Type B pancreatic cell (in vitro differentiated cells): ENCODE measurements at regions not wholly inside any gene's neighbourhood (a gene's known extent, or its start where the extent isn't known, plus 50 kb on each side); places are given as distances from the start of the nearest gene placed in this dataset.

Source experiments
- DNase-seq: peaks from one replicate; pipeline ENCODE4 v3.0.0; 2021; ENCODE audit warnings: mixed read lengths; ENCODE audit not compliant: unreplicated experiment; ENCODE audit errors: extremely low spot score
- H3K27ac Mint-ChIP-seq: 2 replicates; pipeline ENCODE4 v1.8.0; 2021; ENCODE audit warnings: mild to moderate bottlenecking, mixed read lengths
- H3K27me3 Mint-ChIP-seq: 2 replicates; pipeline ENCODE4 v1.8.0; 2021; ENCODE audit warnings: mixed read lengths
- H3K36me3 Mint-ChIP-seq: 2 replicates; pipeline ENCODE4 v1.8.0; 2021; ENCODE audit warnings: mixed read lengths
- H3K4me1 Mint-ChIP-seq: one replicate; pipeline ENCODE4 v1.8.0; 2021; ENCODE audit warnings: mixed read lengths; ENCODE audit not compliant: unreplicated experiment
- H3K4me3 Mint-ChIP-seq: 2 replicates; pipeline ENCODE4 v1.8.0; 2021; ENCODE audit warnings: mild to moderate bottlenecking, mixed read lengths
- H3K9me3 Mint-ChIP-seq: 2 replicates; pipeline ENCODE4 v1.8.0; 2021; ENCODE audit warnings: mixed read lengths
- TF ChIP-seq, protein P1 (sequence below): fragments of 200-600 bp; sonication (generic); conservative IDR thresholded peaks from 2 replicates; pipeline ENCODE4 v1.5.0; 2021; ENCODE audit warnings: antibody characterized with exemption, mild to moderate bottlenecking

DNA sequence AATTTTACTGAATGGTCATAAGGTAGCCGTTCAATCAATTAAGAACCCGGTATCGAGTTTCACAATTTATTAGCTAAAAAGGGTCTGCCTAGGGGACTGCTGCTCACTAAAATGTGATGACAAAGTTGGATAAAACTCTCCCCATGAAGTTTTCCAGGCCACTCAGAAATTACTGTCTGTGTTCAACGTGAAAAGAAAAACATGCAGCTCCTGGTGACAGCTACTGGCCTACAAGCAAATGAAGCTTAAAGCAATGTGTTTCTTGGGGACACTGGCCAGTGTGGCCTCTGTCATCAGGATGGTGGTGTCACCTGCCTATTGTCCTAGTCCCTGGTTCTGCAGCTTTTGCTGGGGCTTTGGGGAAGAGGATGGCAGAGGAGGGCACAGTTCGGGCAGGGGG is 222.6 kb downstream of the WDR11 start:
- Mint-ChIP-seq H3K4me3 (no peak overlapping the region), H3K36me3 (peaks cover 3% of the 10 kb centered on the region), H3K9me3 (peaks cover 3% of the 10 kb centered on the region), H3K27ac (no peak overlapping the region), H3K4me1 (peaks cover 46% of the 10 kb centered on the region), H3K27me3 (no peaks in the 10 kb centered on the region)
- no peak for DNase-seq
- TF ChIP-seq, protein P1, sequence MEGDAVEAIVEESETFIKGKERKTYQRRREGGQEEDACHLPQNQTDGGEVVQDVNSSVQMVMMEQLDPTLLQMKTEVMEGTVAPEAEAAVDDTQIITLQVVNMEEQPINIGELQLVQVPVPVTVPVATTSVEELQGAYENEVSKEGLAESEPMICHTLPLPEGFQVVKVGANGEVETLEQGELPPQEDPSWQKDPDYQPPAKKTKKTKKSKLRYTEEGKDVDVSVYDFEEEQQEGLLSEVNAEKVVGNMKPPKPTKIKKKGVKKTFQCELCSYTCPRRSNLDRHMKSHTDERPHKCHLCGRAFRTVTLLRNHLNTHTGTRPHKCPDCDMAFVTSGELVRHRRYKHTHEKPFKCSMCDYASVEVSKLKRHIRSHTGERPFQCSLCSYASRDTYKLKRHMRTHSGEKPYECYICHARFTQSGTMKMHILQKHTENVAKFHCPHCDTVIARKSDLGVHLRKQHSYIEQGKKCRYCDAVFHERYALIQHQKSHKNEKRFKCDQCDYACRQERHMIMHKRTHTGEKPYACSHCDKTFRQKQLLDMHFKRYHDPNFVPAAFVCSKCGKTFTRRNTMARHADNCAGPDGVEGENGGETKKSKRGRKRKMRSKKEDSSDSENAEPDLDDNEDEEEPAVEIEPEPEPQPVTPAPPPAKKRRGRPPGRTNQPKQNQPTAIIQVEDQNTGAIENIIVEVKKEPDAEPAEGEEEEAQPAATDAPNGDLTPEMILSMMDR = no peak

DNA sequence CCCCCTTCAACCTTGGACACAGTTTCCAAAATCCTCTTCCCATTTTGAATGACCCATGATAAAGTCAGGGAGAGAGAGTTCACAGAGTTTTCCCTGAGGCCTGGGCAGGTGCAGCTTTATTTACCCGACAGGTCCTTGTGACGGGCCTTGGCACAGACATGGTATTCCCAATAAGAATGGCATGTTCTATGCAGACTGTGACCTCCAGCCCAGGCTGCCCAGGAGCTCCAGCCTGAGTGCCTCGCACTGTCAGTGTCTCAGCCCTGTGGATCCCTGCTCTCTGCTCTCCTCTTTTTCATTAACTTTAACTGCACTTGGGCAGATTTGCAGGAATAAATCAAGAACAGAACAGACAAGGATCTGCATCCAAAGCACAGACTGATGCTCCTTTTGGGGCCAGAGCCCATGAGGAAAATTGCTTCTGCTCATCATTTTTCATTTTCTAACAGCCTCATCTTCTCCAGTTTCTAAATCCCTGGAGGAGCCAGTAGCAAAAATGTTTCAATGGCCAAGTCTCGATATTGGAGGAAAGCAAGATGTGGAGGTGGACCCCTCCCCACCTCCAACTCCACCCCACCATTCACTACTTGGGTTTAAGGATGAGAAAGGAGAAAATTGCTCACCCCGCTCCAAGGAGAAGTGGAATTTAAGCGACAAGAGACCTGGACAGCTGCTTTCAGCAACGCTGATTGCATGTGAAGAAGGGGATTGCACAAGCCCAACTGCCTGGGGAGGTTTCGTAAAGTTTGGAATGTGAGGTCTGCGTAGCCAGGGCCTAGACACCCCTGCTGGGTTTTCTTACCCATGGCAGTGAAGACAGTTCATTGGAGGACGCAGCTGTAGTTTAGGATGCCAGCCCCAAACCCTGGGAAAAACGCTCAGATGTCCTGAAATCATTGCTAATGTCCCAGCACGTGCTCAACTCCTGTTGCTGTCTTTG is 225.9 kb downstream of the WDR11 start:
- DNase-seq = peak; percentile 55
- TF ChIP-seq, protein P1 = no peak
- Mint-ChIP-seq H3K9me3 (no peaks in the 10 kb centered on the region), H3K27me3 (no peaks in the 10 kb centered on the region), H3K36me3 (no peaks in the 10 kb centered on the region), H3K4me1 (peaks cover 50% of the 10 kb centered on the region), H3K4me3 (peak overlapping the region; percentile 15), H3K27ac (peak overlapping the region; percentile 59)

DNA sequence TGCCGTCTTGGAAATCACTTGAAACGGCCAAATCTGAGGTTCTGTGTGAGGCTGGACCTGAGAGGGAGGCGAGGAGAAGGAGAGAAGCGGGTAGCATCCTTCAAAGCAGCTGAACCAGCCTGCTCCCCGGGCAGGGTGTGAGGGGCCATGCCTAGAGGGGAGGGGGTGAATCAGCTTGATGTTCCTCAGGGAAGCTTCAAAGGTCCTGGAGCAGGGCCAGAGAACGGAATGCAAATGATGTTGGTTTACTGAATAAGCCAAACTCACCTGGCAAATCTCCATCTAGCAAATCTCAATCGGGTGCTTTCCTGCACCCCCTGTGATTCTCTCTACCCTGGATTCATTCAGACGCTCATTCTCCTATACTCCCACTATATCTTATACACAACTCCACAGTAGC is 226.9 kb downstream of the WDR11 start:
- peak overlapping the region; percentile 59 for H3K4me3 Mint-ChIP-seq
- no peaks in the 10 kb centered on the region for H3K27me3 Mint-ChIP-seq
- peaks cover 52% of the 10 kb centered on the region for H3K4me1 Mint-ChIP-seq
- H3K36me3 Mint-ChIP-seq = no peaks in the 10 kb centered on the region
- DNase-seq = peak; percentile 45
- H3K9me3 Mint-ChIP-seq = no peaks in the 10 kb centered on the region
- TF ChIP-seq, protein P1 = no peak
- H3K27ac Mint-ChIP-seq = peak overlapping the region; percentile 91

DNA sequence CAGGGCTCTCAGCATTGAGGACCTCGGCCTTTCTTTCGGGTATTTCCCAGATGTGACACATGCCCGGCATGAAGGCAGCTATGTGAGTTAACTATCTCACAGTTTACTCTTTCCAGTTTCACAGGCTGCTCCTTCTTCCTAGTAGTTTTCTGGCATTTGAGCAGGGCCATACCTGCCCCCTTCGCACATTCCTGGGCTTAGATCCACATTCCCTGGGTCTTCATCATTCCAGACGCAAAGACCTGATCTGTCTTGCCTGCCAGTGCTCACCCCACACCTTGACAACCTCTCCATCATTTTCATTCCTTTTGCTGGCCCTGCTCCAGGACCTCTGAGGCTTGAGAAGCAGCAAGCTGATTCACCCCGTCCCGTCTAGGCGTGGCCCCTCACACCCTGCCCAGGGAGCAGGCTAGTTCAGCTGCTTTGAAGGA is 227.5 kb downstream of the WDR11 start:
- no peaks in the 10 kb centered on the region for H3K27me3 Mint-ChIP-seq
- H3K4me1 Mint-ChIP-seq = peaks cover 54% of the 10 kb centered on the region
- TF ChIP-seq, protein P1 = no peak
- H3K9me3 Mint-ChIP-seq = no peaks in the 10 kb centered on the region
- peak; percentile 68 for DNase-seq
- H3K36me3 Mint-ChIP-seq = no peaks in the 10 kb centered on the region
- H3K4me3 Mint-ChIP-seq = peak overlapping the region; percentile 59
- H3K27ac Mint-ChIP-seq = peak overlapping the region; percentile 91

DNA sequence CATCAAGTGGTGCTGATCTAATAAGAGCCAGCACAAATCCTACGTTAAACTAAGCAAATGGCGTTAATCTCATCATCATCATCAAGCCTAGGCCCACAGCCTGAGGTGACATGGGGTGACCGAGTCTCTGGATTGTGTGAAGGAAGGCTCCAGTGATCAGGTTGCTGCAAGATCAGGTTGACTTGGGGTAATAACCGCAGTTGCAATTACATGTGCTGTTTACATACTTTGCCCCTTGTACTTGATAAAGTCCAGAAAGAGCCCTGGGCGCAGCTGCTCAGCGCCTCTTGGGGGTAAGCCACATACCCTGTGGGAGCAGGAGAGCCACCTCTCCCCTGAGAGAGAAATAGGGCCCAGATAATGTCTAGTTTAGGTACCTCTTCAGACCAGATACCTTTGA is 228.1 kb downstream of the WDR11 start:
- Mint-ChIP-seq H3K4me1 (peaks cover 59% of the 10 kb centered on the region), H3K36me3 (no peaks in the 10 kb centered on the region), H3K9me3 (no peaks in the 10 kb centered on the region), H3K4me3 (peak overlapping the region; percentile 37), H3K27me3 (no peaks in the 10 kb centered on the region), H3K27ac (peak overlapping the region; percentile 91)
- peak; percentile 45 for DNase-seq
- TF ChIP-seq, protein P1 = no peak
